CD4-positive, alpha-beta T cell treated with Interleukin-2 at 100 ng/mL for 4 hours (primary cell): ENCODE measurements at regions not wholly inside any gene's neighbourhood (a gene's known extent, or its start where the extent isn't known, plus 50 kb on each side); places are given as distances from the start of the nearest gene placed in this dataset.
"Not testable (repeated sequence)": the region's sequence is repeated elsewhere in the genome, so short reads cannot be mapped to it uniquely, and the experiment has no call there.

Experiments
- DNase-seq: peaks from one replicate; pipeline ENCODE4 v3.0.0-alpha.2; 2020; ENCODE audit warnings: low spot score

DNA sequence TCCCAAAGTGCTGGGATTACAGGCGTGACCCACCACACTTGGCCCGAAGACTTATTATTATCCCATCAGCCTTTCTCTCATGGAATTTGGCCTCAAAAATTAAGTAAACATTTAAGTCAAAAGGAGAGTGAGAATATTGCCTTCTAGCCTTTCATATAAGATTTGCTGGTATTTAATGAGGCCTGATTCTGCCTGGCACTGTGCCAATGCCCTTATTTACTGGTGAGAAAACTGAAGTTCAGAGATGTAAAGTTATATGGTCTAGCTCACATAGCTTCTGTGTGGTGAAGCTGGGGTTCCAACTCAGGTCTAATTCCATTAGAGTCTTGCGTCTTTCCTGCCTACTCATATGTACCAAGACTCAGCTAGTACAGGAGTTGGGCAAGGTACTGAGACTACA lies 260.2 kb downstream of the SDHAF3 start:
- no peak for DNase-seq

DNA sequence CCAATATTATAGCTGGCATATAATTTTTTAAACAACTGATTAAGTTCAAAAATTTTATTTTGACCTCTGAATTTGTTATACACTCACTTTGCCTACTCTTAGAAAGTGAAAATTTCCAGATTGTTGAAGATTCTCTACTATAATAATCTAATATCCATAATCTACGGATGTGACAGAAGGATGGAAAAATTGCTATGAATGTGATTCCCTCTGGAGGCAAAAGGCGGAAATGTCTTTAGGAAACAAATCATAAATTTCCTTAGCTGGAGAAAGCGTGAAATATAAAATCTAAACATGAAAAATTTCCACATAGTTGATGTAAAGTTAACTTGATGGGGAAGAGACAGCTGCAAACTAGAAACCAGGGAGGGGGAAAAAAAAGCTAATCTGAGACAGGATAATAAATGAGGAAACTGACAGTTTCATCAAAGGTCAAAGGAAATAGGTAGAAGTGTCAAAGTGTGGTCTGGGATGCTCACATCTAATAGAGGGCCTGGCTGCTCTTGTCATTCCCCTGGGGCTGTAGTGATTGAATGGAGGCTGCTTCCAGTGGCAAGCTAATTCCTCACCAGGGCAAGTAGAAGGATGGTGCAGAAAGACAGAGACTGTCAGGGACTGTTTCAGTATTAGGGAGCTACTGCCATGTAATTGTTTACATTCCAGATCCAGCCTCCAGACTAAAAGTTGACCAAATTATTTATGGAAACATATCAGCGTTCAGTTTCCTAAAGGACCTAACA lies 264.5 kb downstream of the SDHAF3 start:
- no peak for DNase-seq

DNA sequence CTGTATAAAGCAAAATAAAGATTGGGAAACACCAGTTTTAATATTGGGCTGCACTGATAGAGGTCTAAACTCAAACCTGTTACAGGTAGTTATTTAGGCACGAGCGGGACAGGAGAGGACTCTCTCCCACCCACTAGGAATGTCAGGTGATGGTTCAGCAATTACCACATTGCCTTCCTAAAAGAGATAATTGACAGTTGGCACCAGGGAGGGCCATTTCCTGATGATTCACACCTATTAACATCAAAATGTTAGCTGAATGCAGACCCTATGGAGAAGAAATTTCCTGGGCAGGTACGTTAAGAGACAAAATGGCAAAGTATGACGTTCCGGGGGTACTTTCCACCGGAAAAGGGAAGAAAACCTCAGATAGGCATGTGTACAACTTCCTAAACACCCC lies 272.6 kb downstream of the SDHAF3 start:
- no peak for DNase-seq

DNA sequence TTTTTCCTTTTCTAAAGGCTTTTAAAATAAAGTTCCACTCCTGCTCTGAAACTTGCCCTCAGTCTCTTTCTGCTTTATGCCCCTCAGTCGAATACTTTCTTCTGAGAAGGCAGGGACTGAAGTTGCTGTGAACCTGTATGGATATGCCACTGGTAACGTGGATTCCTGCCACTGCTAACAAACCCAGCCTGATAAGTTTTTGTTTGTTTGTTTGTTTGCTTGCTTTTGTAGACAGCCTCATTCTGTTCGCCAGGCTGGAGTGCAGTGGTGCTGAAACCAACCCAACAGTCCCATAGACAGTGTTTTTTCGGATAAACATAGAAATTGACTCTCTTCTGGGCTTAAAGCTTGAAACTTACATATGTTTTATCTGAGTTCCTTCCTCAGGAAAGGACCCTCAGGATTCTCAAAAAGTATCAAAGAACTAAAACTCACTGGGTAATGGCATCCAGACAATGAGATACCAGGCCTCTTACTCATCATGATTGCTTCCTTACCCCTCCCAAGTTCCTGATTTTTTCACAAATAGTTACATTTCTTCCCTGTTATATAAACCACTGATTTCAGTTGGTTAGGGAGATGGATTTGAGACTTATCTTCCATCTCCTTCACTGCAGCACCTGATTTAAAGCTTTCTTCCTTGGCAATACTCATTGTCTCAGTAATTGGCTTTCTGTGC lies 273.6 kb downstream of the SDHAF3 start:
- no peak for DNase-seq

DNA sequence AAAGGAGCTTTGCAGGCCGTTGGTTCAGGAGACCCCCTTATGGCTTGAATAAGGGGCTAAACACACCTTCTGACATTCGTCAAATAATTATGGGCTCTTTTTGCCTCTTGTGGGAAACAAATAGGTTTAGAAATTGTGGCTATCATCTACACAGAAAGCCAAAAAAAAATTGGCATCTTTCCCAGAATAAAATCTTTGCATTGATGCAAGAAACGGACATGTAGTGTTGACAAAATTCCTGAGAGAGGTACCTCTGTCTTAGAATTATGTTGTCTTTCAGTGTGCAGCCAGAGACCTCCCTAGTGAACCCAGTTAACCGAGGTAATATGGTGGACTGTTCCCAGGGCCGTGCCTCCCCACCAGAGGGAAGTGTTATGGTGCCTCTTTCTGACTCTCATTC lies 283.9 kb downstream of the SDHAF3 start:
- DNase-seq, result no peak

DNA sequence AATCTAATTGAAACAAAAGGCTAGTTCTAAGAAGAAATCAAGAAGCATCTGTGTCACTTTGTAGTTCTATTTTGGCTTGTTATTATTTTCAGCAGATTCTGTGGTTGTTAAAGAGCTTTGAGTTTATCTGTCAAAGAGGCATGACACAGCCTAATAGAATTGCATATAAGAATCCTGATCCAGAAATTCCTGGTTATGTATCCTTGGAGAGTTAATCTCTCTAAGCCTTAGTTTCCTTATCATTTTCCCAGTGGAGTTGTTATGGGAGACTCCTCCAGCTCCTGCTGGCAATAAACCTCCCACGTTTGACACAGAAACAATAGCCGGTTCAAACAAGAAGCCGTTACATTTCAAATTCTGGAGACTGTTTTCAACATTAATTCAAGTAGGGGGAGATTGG lies 288.3 kb downstream of the SDHAF3 start:
- no peak for DNase-seq

DNA sequence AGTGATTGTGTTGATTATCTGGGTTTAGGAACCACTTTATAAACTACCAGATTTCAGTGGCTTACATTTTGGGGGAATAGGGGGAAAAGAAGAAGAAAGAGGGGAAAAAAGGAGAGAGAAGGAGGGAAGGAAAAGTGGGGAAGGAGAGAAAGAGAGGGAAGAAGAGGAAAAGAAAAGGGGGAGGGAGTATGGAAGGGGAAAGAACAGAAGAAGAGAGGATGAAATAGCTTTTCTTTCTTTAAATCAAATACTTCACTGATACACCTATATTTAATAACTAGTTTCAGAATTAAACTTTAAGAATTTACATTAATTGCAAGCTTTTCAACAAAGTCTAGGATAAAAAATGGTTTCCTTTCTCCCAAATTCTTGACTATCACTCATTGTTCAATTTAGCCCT lies 289.6 kb downstream of the SDHAF3 start:
- DNase-seq, result no peak

DNA sequence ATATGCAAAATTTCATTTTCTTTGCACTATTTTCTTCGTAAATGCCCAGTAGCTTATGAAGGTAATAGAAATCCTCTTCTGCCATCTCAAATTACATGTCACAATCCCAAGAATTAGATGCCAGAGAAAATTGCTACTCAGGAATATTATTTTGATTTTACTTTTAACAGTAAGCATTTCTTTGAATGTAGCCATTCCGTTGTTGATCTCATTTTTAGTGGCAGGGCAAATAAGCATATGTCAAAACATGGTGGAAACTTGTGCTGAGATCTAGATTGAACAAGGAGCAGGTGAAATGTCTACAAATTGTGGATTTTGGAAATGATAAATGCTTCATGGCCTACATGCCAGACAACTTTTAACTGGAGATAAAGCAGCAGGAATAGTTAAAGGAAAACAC lies 291.8 kb downstream of the SDHAF3 start:
- DNase-seq, result no peak

DNA sequence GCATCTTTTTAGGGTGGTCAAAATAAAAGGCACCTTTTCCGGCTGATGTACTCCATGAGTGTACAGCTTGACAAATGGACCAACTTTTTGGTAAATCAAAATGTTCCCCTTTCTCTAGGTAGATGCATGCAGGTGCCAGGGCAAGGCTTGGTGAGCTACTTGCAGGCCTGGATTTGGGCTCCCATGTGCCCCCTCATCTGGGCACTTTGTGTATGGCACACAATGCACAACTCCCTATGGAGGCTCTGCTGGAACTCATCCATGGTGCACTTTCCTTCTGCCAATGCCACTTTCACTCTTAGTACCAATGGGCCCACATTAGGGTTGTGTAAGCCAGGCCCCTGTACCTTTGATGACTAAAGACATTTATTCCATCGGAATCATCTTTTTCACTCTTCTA lies 300.8 kb downstream of the SDHAF3 start:
- no peak for DNase-seq

DNA sequence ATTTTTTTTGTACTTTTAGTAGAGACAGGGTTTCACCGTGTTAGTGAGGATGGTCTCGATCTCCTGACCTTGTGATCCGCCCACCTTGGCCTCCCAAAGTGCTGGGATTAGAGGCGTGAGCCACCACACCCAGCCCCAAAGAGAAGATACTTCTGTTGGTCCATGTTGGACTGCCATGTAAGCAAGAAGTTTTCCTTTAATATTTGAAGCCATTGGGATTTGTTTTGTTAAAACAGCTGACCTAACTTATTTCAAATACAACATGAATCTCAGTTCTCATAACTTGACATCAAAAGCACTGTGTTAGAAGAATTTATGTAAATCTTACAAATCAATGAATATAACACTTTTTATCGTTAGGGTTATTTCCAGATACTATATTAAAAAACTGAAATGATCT lies 302.4 kb downstream of the SDHAF3 start:
- no peak for DNase-seq

DNA sequence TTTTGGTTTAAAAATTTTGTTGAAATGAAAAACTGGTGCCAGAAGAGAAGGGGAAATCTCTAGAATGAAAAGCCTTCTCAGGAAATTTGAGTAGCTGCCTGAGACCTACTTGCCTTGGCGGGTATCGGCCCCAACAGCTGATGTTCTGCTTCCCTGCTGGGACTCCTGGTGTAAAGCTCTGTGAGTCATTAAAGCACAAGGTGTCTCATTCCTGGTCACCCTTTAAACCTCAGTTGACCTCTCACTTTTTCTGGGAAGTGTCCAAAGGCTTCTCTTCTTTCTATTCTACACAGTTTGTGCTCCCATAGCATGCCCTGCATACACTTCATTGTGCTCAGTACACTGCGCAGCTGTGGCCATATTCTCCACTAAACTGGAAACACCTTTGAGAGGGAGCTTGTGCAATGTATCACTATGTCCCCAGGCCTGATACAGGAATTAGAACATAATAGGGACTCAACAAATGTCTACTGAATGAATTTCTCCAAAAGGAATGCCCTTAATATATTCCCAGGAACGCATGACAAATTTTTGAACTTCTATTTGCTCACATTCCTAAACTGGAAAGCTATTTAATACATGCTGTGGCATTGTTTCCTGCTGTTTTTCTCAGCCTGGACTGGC lies 303.9 kb downstream of the SDHAF3 start:
- no peak for DNase-seq

DNA sequence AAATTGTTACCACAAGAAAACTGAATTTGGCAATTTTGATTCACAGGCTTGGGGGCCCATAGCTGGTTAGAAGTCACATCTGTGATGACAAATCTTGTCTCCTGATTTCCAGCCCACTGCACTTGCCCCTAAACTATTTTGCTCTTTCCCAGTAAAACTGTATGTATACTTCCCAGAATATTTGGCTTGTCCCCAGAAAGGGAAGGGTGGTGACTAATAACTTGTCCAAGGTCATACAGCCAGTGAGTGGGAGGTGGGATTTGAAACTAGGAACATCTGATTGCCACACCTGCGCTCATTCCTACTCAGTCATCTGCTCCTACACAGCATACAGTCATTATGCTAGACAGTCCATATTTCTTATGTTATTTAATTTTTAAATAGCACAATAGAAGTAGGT lies 304.5 kb downstream of the SDHAF3 start:
- no peak for DNase-seq

DNA sequence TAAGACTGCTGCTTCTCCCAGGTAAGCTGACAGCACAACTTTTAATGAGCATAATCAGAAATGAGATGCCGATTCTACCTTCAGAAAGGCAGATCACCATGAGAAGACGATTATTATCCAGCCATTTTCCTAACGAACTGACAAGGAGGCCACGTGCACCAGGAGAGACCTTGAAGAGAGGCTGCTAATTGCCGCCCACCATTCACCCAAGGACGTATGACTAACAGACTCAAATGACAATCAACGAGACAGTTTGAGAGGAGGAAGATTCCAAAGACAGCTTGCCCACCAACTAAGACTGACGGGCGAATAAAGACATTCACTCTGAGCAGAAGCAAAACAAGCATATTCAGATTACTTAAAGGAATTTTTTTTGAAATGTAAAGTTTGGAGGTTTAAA lies 301.9 kb upstream of the TAC1 start:
- no peak for DNase-seq

DNA sequence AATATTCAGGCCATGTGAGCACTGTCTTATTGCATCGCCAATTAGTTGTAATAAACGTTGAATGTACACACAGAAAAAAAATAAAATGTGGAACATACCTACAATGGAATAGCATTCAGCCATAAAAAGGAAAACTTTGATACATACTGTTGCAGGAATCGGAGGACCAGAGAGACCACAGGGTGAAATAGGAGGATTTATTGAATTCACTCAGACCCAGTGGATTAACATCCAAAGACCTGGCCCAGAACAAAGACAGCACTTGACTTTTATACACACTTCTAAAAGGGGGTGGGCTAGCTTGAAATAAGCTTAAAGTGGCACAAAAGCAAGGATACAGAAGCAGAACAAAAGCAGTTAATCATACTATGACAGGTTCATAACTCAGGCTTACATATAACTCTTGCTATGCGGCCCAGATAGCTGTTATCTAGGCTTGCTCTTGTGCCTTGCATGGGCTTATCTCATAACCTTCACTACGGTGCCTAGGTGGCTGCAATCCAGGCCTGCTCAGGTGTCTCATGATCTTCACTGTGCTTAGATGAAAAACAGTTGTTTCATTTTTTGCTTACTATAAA lies 292.2 kb upstream of the TAC1 start:
- no peak for DNase-seq

DNA sequence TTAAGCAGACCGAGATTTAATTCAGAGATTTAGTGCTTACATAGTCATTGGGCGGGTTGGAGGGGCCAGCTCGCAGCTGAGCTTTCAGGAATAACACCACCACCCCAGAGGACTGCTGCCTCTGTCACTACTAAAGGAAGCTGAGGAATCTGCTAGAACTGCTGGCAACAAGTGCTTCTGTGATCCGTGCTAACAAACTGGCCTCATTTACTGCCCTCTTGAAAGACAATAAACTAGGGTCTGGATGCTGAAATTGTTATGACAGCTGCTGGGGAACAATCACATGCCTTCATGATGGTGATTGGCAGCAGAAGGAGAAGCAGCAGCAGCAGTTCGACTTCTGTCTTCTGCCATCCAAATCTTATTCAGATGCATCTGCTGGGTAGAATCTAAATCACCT lies 285.5 kb upstream of the TAC1 start:
- DNase-seq, result no peak

DNA sequence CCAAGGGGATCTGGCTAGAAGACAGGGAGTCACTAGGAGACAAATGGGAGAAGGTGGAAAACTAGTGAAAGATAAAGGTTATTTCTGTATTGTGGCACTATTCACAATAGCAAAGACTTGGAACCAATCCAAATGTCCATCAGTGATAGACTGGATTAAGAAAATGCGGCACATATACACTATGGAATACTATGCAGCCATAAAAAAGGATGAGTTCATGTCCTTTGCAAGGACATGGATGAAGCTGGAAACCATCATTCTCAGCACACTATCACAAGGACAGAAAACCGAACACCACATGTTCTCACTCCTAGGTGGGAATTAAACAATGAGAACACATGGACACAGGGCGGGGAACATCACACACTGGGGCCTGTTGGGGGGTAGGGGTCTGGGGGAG lies 282.4 kb upstream of the TAC1 start:
- DNase-seq, result not testable (repeated sequence)

DNA sequence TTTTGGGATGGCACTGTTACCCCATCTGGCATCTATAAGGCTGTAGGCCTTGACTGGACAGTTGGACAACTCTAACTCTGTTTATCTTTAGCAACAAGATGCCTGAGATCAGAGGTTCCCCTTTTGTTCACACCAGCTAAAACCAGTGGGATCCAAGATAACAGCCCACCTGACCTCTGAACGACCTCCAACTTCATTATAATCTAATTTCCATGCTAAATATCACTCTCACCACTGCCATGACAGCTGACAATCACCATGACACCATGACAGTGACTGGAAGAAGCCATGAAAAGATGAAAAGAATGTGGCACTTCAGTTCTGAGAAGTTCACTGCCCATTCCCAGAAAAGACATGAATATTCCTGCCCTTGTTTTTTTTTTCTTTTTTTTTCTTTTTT lies 281.4 kb upstream of the TAC1 start:
- no peak for DNase-seq

DNA sequence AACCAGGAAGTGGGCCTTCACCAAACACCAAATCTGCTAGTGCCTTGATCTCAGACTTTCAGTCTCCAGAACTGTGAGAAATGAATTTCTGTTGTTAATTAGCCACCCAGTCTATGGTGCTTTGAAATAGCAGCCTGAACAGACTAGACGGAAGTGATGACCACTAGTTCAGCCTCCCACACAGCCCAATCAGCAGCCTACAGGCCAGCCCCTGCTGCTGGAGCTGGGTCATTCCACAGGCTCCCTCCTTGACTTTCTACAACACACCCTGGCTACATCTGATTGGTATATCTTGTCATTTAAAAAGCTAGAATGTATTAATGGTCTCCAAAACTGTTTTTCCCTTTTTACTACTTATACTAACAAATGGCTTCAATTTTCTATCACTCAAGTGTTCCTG lies 277.2 kb upstream of the TAC1 start:
- DNase-seq, result no peak

DNA sequence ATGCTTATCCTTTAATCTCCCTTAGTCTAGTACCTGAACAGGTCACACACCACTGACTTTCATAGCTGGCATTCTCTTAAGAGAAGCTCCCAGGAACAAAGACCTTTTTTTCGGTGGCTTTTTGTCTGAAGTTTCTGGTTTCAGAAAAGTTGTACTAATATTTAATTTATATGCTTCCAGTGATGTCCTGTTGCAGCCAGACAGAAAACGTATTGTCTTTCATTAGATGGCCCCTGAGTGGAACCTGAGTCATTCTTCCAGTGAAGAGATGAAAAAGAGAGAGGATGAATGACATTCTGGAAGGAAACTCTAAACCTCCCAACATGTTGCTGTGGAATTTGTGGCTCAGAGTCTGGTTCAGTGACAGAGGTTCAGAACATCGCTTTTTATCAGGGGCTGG lies 274.8 kb upstream of the TAC1 start:
- DNase-seq, result no peak

DNA sequence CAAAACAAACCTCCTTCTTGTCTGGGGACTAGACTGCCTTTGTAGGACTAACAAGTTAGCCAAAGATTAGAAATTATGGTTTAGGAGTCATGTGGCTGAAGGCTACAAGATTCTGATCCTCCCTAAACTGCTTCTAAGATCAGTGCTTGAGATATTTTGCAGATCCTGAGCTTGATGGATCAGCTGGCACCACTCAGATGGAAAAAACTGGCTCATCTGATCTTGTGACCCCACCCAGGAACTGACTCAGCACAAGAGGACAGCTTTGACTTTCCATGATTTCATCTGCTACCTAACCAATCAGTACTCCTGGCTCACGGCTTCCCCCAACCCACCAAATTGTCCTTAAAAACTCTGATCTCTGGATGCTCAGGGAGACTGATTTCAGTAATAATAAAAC lies 271.5 kb upstream of the TAC1 start:
- no peak for DNase-seq

DNA sequence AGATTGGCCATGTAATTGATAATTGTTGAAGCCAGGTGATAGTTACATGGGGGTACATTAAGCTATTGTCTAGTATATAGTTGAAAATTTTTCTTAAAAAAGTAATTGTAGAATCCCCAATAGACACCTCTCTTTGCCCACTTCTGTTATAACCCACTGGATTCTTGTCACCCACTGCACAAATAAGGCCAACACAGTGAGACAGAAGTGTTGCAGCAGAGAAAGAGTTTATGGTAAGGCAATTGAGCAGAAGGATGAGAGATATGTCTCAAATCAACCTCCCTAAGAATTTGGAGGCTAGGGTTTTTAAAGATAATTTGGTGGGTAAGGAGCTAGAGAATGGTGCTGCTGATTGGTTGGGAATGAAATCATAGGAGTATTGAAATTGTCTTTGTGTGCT lies 270.3 kb upstream of the TAC1 start:
- no peak for DNase-seq

DNA sequence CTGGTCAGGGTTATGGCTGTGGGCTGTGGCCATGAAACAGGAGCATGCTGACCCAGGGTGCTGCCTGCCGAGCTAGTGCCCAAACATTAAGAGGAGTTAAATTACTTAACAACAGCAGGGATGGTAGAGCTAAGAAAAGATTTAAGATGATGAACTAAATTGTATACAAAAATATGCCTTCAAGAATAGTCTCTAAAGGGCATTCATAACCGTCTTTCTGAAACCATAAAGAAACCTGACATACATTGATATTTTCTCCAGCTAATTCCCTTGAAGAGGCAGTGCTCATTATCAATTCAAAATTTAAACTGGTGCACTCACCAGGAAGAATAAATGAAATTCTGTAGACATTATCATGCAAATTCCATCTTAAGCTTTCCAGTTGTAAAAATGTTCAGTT lies 265.8 kb upstream of the TAC1 start:
- no peak for DNase-seq

DNA sequence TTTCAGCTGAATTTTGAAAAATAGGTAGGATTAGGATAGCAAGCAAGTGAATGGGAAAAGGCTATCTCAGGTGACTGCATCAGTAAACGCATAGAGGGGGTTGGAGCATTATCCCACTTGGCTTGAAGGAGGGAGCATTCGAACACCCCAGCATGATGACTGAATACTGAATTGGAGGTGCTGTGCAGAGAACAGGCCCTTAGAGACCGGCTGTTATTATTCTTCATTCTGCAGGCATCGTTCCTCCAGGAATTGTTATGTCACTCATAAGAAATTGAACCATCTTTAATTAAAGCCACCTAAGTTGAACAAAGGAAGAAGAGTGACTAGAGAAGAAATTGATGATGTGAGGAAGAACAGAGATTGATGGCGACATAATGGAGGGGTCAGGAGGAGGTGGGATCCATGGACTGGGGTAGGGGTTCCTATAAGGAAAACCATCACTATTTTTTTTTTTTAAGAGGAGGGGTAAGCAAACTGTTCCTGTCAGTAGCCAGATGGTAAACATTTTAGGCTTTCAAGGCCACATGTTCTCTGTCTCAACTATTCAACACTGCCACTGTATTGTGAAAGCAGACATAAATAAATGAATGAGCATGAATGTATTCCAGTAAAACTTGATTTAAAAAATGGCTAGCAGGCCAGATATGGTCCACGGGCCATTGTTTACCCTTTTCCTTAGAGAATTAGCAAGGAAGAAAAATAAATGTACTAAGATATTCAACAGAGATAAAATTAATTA lies 264.7 kb upstream of the TAC1 start:
- DNase-seq, result no peak
